H9 (cell line): ENCODE measurements at regions not wholly inside any gene's neighbourhood (a gene's known extent, or its start where the extent isn't known, plus 50 kb on each side); places are given as distances from the start of the nearest gene placed in this dataset.

Experiments
- DNase-seq: peaks from one replicate; pipeline ENCODE4 v3.0.0-alpha.2; 2017
- H2AFZ ChIP-seq: one replicate; pipeline ENCODE4 v1.6.1; 2013; ENCODE audit warnings: mild to moderate bottlenecking, low read length, control low read depth, moderate library complexity
- H2AK5ac ChIP-seq: 2 replicates; pipeline ENCODE4 v1.6.1; 2013; ENCODE audit warnings: low read length, control low read depth, mixed read lengths; ENCODE audit not compliant: insufficient read length
- H2BK120ac ChIP-seq: one replicate; pipeline ENCODE4 v1.6.1; 2013; ENCODE audit warnings: low read depth, mild to moderate bottlenecking, low read length, control low read depth, inconsistent platforms; ENCODE audit not compliant: poor library complexity, severe bottlenecking
- H2BK12ac ChIP-seq: 2 replicates; pipeline ENCODE4 v1.6.1; 2013; ENCODE audit warnings: low read length, control low read depth, mixed read lengths, low read depth; ENCODE audit not compliant: insufficient read length
- H2BK15ac ChIP-seq: 2 replicates; pipeline ENCODE4 v1.6.1; 2013; ENCODE audit warnings: low read depth, low read length, control low read depth
- H2BK20ac ChIP-seq: one replicate; pipeline ENCODE4 v1.6.1; 2013; ENCODE audit warnings: low read depth, mild to moderate bottlenecking, low read length, control low read depth, inconsistent platforms; ENCODE audit not compliant: poor library complexity, severe bottlenecking
- H2BK5ac ChIP-seq: 2 replicates; pipeline ENCODE4 v1.6.1; 2013; ENCODE audit warnings: low read length, control low read depth, mixed read lengths; ENCODE audit not compliant: insufficient read length
- H3K14ac ChIP-seq: 2 replicates; pipeline ENCODE4 v1.6.1; 2013; ENCODE audit warnings: low read length, control low read depth; ENCODE audit not compliant: insufficient read depth
- H3K18ac ChIP-seq: 2 replicates; pipeline ENCODE4 v1.6.1; 2013; ENCODE audit warnings: low read depth, mild to moderate bottlenecking, mixed read lengths, low read length, control low read depth; ENCODE audit not compliant: insufficient read length
- H3K23ac ChIP-seq: 2 replicates; pipeline ENCODE4 v1.6.1; 2013; ENCODE audit warnings: low read length, control low read depth, mixed read lengths, low read depth; ENCODE audit not compliant: insufficient read length
- H3K23me2 ChIP-seq: 2 replicates; pipeline ENCODE4 v1.6.1; 2013; ENCODE audit warnings: low read depth, mild to moderate bottlenecking, mixed read lengths, low read length, control low read depth; ENCODE audit not compliant: insufficient read length, poor library complexity, severe bottlenecking
- H3K27ac ChIP-seq: 2 replicates; pipeline ENCODE4 v1.5.1; 2013; ENCODE audit warnings: low read length, control low read depth, mixed read lengths, low read depth; ENCODE audit not compliant: insufficient read length
- H3K27me3 ChIP-seq: 2 replicates; pipeline ENCODE4 v1.6.1; 2013; ENCODE audit warnings: low read length, control low read depth, inconsistent platforms; ENCODE audit not compliant: insufficient read depth
- H3K4ac ChIP-seq: 2 replicates; pipeline ENCODE4 v1.6.1; 2013; ENCODE audit warnings: low read depth, mild to moderate bottlenecking, control low read depth, inconsistent platforms, low read length, moderate library complexity
- H3K4me1 ChIP-seq: 2 replicates; pipeline ENCODE4 v1.6.1; 2013; ENCODE audit warnings: low read length, control low read depth, inconsistent platforms; ENCODE audit not compliant: insufficient read depth
- H3K4me2 ChIP-seq: 2 replicates; pipeline ENCODE4 v1.6.1; 2013; ENCODE audit warnings: low read length, control low read depth, mixed read lengths; ENCODE audit not compliant: insufficient read length, insufficient read depth
- H3K56ac ChIP-seq: 2 replicates; pipeline ENCODE4 v1.6.1; 2013; ENCODE audit warnings: low read depth, mild to moderate bottlenecking, mixed read lengths, low read length, control low read depth; ENCODE audit not compliant: insufficient read length
- H3K79me1 ChIP-seq: 2 replicates; pipeline ENCODE4 v1.6.1; 2013; ENCODE audit warnings: low read depth, mild to moderate bottlenecking, moderate library complexity, low read length, control low read depth, inconsistent platforms; ENCODE audit not compliant: insufficient read depth, poor library complexity, severe bottlenecking
- H3K79me2 ChIP-seq: 2 replicates; pipeline ENCODE4 v1.6.1; 2013; ENCODE audit warnings: low read length, control low read depth, inconsistent platforms; ENCODE audit not compliant: insufficient read depth
- H3K9ac ChIP-seq: 2 replicates; pipeline ENCODE4 v1.6.1; 2013; ENCODE audit warnings: low read length, control low read depth, mixed read lengths; ENCODE audit not compliant: insufficient read length; ENCODE audit errors: extremely low read depth
- H3K9me3 ChIP-seq: one replicate; pipeline ENCODE4 v1.6.1; 2013; ENCODE audit warnings: low read depth, low read length, inconsistent platforms; ENCODE audit not compliant: control insufficient read depth
- H3T11ph ChIP-seq: one replicate; pipeline ENCODE4 v1.6.1; 2013; ENCODE audit warnings: mild to moderate bottlenecking, low read length, control low read depth, inconsistent platforms
- H4K20me1 ChIP-seq: one replicate; pipeline ENCODE4 v1.6.1; 2013; ENCODE audit not compliant: control insufficient read depth, insufficient read length, insufficient read depth
- H4K5ac ChIP-seq: 2 replicates; pipeline ENCODE4 v1.6.1; 2013; ENCODE audit warnings: low read depth, mild to moderate bottlenecking, mixed read lengths, low read length, control low read depth; ENCODE audit not compliant: insufficient read length
- H4K8ac ChIP-seq: replicated peaks from 2 replicates; pipeline ENCODE4 v1.6.1; 2013; ENCODE audit warnings: low read length, control low read depth, mixed read lengths, low read depth; ENCODE audit not compliant: insufficient read length
- H4K91ac ChIP-seq: 2 replicates; pipeline ENCODE4 v1.6.1; 2013; ENCODE audit warnings: low read depth, mild to moderate bottlenecking, moderate library complexity, mixed read lengths, low read length, control low read depth; ENCODE audit not compliant: insufficient read length
- H3K27ac Mint-ChIP-seq, 3 experiments: 2 replicates in 2 of 3; 3 replicates in 1 of 3; pipeline ENCODE4 v1.8.0; 2020 to 2021; ENCODE audit warnings: mixed read lengths in 3 of 3, mild to moderate bottlenecking in 1 of 3, moderate library complexity in 1 of 3
- H3K27me3 Mint-ChIP-seq: 2 replicates; pipeline ENCODE4 v1.8.0; 2021; ENCODE audit warnings: low read depth, mild to moderate bottlenecking, moderate library complexity, mixed read lengths
- H3K36me3 Mint-ChIP-seq, 3 experiments: 2 replicates in 2 of 3; 3 replicates in 1 of 3; pipeline ENCODE4 v1.8.0; 2020 to 2021; ENCODE audit warnings: low read depth in 3 of 3, mixed read lengths in 3 of 3; ENCODE audit not compliant: insufficient read depth in 1 of 3
- H3K4me1 Mint-ChIP-seq, 2 experiments: 2 replicates each; pipeline ENCODE4 v1.8.0; 2020; ENCODE audit warnings: mixed read lengths in 2 of 2
- H3K4me3 Mint-ChIP-seq, 2 experiments: 2 replicates in 1 of 2; 3 replicates in 1 of 2; pipeline ENCODE4 v1.8.0; 2020 to 2021; ENCODE audit warnings: mild to moderate bottlenecking in 2 of 2, mixed read lengths in 2 of 2, moderate library complexity in 1 of 2
- H3K9me3 Mint-ChIP-seq, 2 experiments: 2 replicates in 1 of 2; 3 replicates in 1 of 2; pipeline ENCODE4 v1.8.0; 2020; ENCODE audit warnings: mild to moderate bottlenecking in 2 of 2, mixed read lengths in 2 of 2, moderate library complexity in 1 of 2
- CTCF ChIP-seq: fragments of 200-600 bp; sonication (generic); conservative IDR thresholded peaks from 3 replicates; pipeline ENCODE4 v1.8.0; 2021; ENCODE audit warnings: antibody characterized with exemption, mild to moderate bottlenecking
- WGBS: extraction: QIAGEN DNeasy Blood & Tissue Kit; methylation state at CpG from one replicate; pipeline ENCODE4 v1.1.7; 2013; ENCODE audit warnings: missing lambda C conversion rate, low lambda C conversion rate, mixed read lengths; ENCODE audit not compliant: insufficient read length; ENCODE audit errors: extremely low coverage; 5-methylcytosine and 5-hydroxymethylcytosine counted together

DNA sequence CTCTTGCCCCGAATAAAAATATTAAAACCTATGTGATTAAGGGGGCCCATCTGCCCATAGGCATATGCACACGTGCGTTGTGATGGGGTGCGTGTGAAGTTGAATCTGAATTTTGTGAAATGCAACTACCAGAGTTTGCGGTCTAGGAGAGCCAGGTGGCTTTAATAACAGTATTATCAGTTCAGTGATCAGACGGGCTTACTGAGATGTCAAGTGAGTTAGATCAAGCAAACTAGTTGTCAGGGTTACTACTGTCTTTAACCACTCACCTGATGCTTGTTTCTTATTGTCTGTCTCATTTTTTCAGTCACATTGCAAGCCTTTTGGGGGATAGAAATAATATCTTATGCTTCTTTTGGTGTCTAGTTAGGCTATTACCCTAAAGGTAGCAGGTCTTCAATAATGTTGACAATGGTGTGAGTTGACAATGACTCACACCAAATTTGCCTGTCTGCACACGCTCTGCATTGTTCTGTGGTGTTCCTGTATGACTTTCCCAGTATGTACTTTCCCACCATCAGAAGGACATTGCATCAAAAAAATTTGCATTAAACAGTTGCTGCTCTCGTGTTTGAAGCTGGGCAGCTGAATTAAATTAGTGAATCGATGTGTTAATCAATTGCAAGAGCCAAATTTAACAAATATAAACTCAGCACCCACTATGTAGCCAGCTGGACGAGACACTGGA lies 103.1 kb upstream of the NAA20 start:
- no peak for TF ChIP-seq CTCF
- no peaks in the 10 kb centered on the region; a peak in 1 of 5 replicates for H3K9me3 Mint-ChIP-seq
- H3K4me3 Mint-ChIP-seq, result no peak overlapping the region
- peaks cover 2% of the 10 kb centered on the region; the same call in 1 of the 2 replicates for H3K4me1 ChIP-seq
- DNase-seq, result no peak
- no peak overlapping the region for H3T11ph ChIP-seq
- H3K23me2 ChIP-seq, result no peaks in the 10 kb centered on the region
- no peaks in the 10 kb centered on the region for H3K79me2 ChIP-seq
- no peaks in the 10 kb centered on the region for H3K27me3 Mint-ChIP-seq
- no peak overlapping the region for H2AK5ac ChIP-seq
- no peaks in the 10 kb centered on the region for H3K79me1 ChIP-seq
- no peak overlapping the region for H3K27ac Mint-ChIP-seq
- no peak overlapping the region for H3K56ac ChIP-seq
- no peak overlapping the region for H2AFZ ChIP-seq
- no peak overlapping the region for H3K4me2 ChIP-seq
- H4K5ac ChIP-seq, result no peak overlapping the region
- H3K9me3 ChIP-seq, result no peaks in the 10 kb centered on the region
- no peaks in the 10 kb centered on the region for H4K20me1 ChIP-seq
- no peak overlapping the region for H3K27ac ChIP-seq
- H3K23ac ChIP-seq, result no peak overlapping the region
- H4K91ac ChIP-seq, result no peak overlapping the region
- WGBS, result no CpG with 5 or more reads among the region's 10 CpGs
- no peak overlapping the region for H3K4ac ChIP-seq
- no peak overlapping the region for H2BK120ac ChIP-seq
- no peak overlapping the region for H4K8ac ChIP-seq
- no peak overlapping the region for H3K9ac ChIP-seq
- H2BK5ac ChIP-seq, result no peak overlapping the region
- H3K4me1 Mint-ChIP-seq, result peaks cover 5 to 10% of the 10 kb centered on the region in 2 experiments
- H3K27me3 ChIP-seq, result no peaks in the 10 kb centered on the region
- H3K18ac ChIP-seq, result no peak overlapping the region
- no peak overlapping the region for H2BK15ac ChIP-seq
- no peak overlapping the region for H2BK12ac ChIP-seq
- H2BK20ac ChIP-seq, result no peak overlapping the region
- no peak overlapping the region for H3K14ac ChIP-seq
- H3K36me3 Mint-ChIP-seq, result no peaks in the 10 kb centered on the region
